H1 (cell line): ENCODE measurements at regions not wholly inside any gene's neighbourhood (a gene's known extent, or its start where the extent isn't known, plus 50 kb on each side); places are given as distances from the start of the nearest gene placed in this dataset.

Experiments used
- HDAC6 ChIP-seq: IDR thresholded peaks from one replicate; pipeline ENCODE4 v1.7.1; 2012; ENCODE audit warnings: low read depth, mild to moderate bottlenecking, inconsistent platforms, low read length, moderate library complexity
- MAX ChIP-seq: IDR thresholded peaks from 2 replicates; pipeline ENCODE4 v1.6.1; 2012; ENCODE audit warnings: inconsistent platforms

- no peak for TF ChIP-seq MAX
- TF ChIP-seq HDAC6 = no peak
- TF ChIP-seq, all 59 proteins: peak for 0
Measured at GRCh38 chr2:220419647-220420046, 792.2 kb downstream of the SLC4A3 start (continued).
